ENCODE measurements at regions not wholly inside any gene's neighbourhood (a gene's known extent, or its start where the extent isn't known, plus 50 kb on each side); places are given as distances from the start of the nearest gene placed in this dataset.
A peak's percentile ranks its signal among the peaks of the same experiment; 100 is the strongest.

- BruUV-seq (replicated peaks) = no TSS peak
- intact Hi-C loops (cut with micrococcal nuclease) = loop anchor here (2.0 kb wide), 1 partner anchor 63 kb away; no protein-coding TSS in a partner anchor
Observed at GRCh38 chr16:14365200-14365851, 264.7 kb downstream of the PARN start.

More at GRCh38 chr16:14365200-14365851, 264.7 kb downstream of the PARN start:
- DNase-seq (no peak), ATAC-seq (ENCODE audit: low read depth) (no peak)
- Histone ChIP-seq H3K4me2 (ENCODE audit: low read depth, low read length) (no peak overlapping the region), H3K23ac (ENCODE audit: low read depth, low read length) (no peak overlapping the region), H2AFZ (replicated peaks; ENCODE audit: low read length, poor library complexity) (peak overlapping the region; percentile 57), H2BK120ac (ENCODE audit: low read depth, low read length) (peak overlapping the region; percentile 60), H4K5ac (ENCODE audit: low read depth, low read length) (no peak overlapping the region), H2BK15ac (ENCODE audit: low read depth, low read length) (peak overlapping the region; percentile 20; the same call in 1 of the 3 replicates), H3K18ac (ENCODE audit: low read depth, low read length) (no peak overlapping the region), H2AK9ac (replicated peaks; ENCODE audit: low read depth, low read length, poor library complexity) (peak overlapping the region; percentile 89), H2BK5ac (ENCODE audit: low read depth, low read length, poor library complexity, severe bottlenecking) (peak overlapping the region; percentile 73), H3K9me1 (ENCODE audit: insufficient read depth, low read length) (peaks cover 8% of the 10 kb centered on the region; the same call in 1 of the 2 replicates), H4K20me1 (ENCODE audit: insufficient read depth, low read length) (no peaks in the 10 kb centered on the region), H3K36me3 (ENCODE audit: control insufficient read depth, insufficient read depth, low read length) (no peaks in the 10 kb centered on the region), H3K9me3 (ENCODE audit: control insufficient read depth, insufficient read depth, low read length) (no peaks in the 10 kb centered on the region), H3K27me3 (ENCODE audit: control insufficient read depth, insufficient read depth, low read length) (no peaks in the 10 kb centered on the region; the same call in 1 of the 2 replicates), H3K4ac (ENCODE audit: low read depth, low read length) (peak overlapping the region; percentile 58), H3K56ac (ENCODE audit: extremely low read depth, insufficient read depth, low read length) (no peak overlapping the region), H3K4me1 (ENCODE audit: control insufficient read depth, insufficient read depth, low read length) (peaks cover 10% of the 10 kb centered on the region), H3K14ac (replicated peaks; ENCODE audit: low read depth, low read length) (peak overlapping the region; percentile 19), H3K9ac (ENCODE audit: low read depth, low read length) (no peak overlapping the region), H3K27ac (ENCODE audit: insufficient read depth, low read length) (no peak overlapping the region), H3K79me1 (ENCODE audit: low read depth in 1 of 2, low read length in 2 of 2) (no peaks in the 10 kb centered on the region), H4K8ac (ENCODE audit: low read depth in 2 of 2, low read length in 2 of 2) (peak overlapping the region in 1 of 2 experiments; percentile 63; a peak in 2 of 4 replicates), H3K4me3 (ENCODE audit: insufficient read depth, low read depth, low read length) (no peak overlapping the region), H2BK20ac (ENCODE audit: low read depth, low read length) (peak overlapping the region; percentile 80), H2AK5ac (ENCODE audit: low read depth, low read length) (peak overlapping the region; percentile 82), H4K91ac (ENCODE audit: insufficient read depth, low read depth, low read length) (peak overlapping the region; percentile 35; the same call in 1 of the 2 replicates)
- TF ChIP-seq SMC3 (IDR thresholded peaks at IDR 0.05; ENCODE audit: low read depth, low read length) = no peak
- TF ChIP-seq MAFK (IDR thresholded peaks at IDR 0.05; ENCODE audit: low read depth, low read length) = no peak
- TF ChIP-seq, protein P1, sequence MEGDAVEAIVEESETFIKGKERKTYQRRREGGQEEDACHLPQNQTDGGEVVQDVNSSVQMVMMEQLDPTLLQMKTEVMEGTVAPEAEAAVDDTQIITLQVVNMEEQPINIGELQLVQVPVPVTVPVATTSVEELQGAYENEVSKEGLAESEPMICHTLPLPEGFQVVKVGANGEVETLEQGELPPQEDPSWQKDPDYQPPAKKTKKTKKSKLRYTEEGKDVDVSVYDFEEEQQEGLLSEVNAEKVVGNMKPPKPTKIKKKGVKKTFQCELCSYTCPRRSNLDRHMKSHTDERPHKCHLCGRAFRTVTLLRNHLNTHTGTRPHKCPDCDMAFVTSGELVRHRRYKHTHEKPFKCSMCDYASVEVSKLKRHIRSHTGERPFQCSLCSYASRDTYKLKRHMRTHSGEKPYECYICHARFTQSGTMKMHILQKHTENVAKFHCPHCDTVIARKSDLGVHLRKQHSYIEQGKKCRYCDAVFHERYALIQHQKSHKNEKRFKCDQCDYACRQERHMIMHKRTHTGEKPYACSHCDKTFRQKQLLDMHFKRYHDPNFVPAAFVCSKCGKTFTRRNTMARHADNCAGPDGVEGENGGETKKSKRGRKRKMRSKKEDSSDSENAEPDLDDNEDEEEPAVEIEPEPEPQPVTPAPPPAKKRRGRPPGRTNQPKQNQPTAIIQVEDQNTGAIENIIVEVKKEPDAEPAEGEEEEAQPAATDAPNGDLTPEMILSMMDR (conservative IDR thresholded peaks at IDR 0.05; ENCODE audit: low read depth, low read length) = no peak
- no peak for TF ChIP-seq MAZ (IDR thresholded peaks at IDR 0.05; ENCODE audit: borderline replicate concordance, low read depth, low read length)
- no peak for TF ChIP-seq RFX5 (IDR thresholded peaks at IDR 0.05; ENCODE audit: low read depth, low read length)
- no peak for TF ChIP-seq NFE2L2 (IDR thresholded peaks at IDR 0.05; ENCODE audit: low read depth, low read length)
- no peak for TF ChIP-seq RCOR1 (IDR thresholded peaks at IDR 0.05; ENCODE audit: insufficient replicate concordance, low read length)
- TF ChIP-seq FOS (IDR thresholded peaks at IDR 0.05; ENCODE audit: low read depth, low read length) = no peak
- TF ChIP-seq CEBPB (IDR thresholded peaks at IDR 0.05; ENCODE audit: low read depth, low read length) = no peak
- no peak for TF ChIP-seq RAD21 (IDR thresholded peaks at IDR 0.05; ENCODE audit: low read length)
- TF ChIP-seq, protein P2, sequence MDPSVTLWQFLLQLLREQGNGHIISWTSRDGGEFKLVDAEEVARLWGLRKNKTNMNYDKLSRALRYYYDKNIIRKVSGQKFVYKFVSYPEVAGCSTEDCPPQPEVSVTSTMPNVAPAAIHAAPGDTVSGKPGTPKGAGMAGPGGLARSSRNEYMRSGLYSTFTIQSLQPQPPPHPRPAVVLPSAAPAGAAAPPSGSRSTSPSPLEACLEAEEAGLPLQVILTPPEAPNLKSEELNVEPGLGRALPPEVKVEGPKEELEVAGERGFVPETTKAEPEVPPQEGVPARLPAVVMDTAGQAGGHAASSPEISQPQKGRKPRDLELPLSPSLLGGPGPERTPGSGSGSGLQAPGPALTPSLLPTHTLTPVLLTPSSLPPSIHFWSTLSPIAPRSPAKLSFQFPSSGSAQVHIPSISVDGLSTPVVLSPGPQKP (IDR thresholded peaks at IDR 0.05; ENCODE audit: borderline replicate concordance, low read depth, low read length) = no peak
- TF ChIP-seq CHD1 (IDR thresholded peaks at IDR 0.05; ENCODE audit: low read depth, low read length) = no peak
- TF ChIP-seq POLR2A (IDR thresholded peaks at IDR 0.05; ENCODE audit: low read depth, low read length) = no peak
- TF ChIP-seq BHLHE40 (IDR thresholded peaks at IDR 0.05; ENCODE audit: low read depth, low read length) = no peak
- TF ChIP-seq MXI1 (IDR thresholded peaks at IDR 0.05; ENCODE audit: borderline replicate concordance, low read depth, low read length) = no peak
- TF ChIP-seq, protein P3, sequence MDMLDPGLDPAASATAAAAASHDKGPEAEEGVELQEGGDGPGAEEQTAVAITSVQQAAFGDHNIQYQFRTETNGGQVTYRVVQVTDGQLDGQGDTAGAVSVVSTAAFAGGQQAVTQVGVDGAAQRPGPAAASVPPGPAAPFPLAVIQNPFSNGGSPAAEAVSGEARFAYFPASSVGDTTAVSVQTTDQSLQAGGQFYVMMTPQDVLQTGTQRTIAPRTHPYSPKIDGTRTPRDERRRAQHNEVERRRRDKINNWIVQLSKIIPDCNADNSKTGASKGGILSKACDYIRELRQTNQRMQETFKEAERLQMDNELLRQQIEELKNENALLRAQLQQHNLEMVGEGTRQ (IDR thresholded peaks at IDR 0.05; ENCODE audit: low read depth, low read length) = no peak
- WGBS, 2 experiments (ENCODE audit: extremely low coverage in 2 of 2, insufficient read length in 1 of 2) = 67% methylated on average over 3 of the region's 13 CpGs; no CpG with 5 or more reads in 1 of the 2 experiments
- in situ Hi-C loops (cut with MboI; ENCODE audit: low sequenced_read_pairs) = no loop called here
- dilution Hi-C loops (cut with HindIII; ENCODE audit: low sequenced_read_pairs, unreplicated experiment) = no loop called here
- POLR2A ChIA-PET (ENCODE audit: unreplicated experiment) = no interaction called here
- CTCF ChIA-PET = no interaction called here
